GM20000 (cell line): ENCODE measurements at regions not wholly inside any gene's neighbourhood (a gene's known extent, or its start where the extent isn't known, plus 50 kb on each side); places are given as distances from the start of the nearest gene placed in this dataset.

ENCODE experiments used
- DNase-seq: peaks from one replicate; pipeline ENCODE4 v3.0.0; 2012; ENCODE audit warnings: low spot score
- CTCF ChIP-seq: IDR thresholded peaks from 2 replicates; pipeline ENCODE4 v1.5.1; 2012; ENCODE audit warnings: mild to moderate bottlenecking, control low read depth; ENCODE audit errors: extremely low read depth, missing control alignments

DNA sequence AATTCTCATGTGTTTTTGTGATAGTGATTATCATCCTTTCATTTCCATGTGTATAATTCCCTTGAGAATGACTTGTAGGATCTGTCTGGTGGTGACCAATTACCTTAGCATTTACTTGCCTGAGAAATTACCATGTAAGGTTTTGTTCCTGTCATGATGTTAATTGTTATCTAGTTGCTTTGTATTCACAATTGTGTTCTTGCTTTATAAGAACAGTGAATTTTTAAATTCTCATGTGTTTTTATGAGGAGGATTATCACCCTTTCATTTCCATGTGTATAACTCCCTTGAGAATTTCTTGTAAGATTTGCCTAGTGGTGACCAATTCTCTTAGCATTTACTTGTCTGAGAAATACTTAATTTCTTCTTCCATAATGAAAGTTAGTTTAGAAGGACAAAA lies 758.2 kb upstream of the NDST4 start:
- DNase-seq: no peak
- no peak for TF ChIP-seq CTCF

- TF ChIP-seq CTCF: no peak
- DNase-seq: no peak
Measured at GRCh38 chr4:115866364-115866896, 753.0 kb upstream of the NDST4 start.

DNA sequence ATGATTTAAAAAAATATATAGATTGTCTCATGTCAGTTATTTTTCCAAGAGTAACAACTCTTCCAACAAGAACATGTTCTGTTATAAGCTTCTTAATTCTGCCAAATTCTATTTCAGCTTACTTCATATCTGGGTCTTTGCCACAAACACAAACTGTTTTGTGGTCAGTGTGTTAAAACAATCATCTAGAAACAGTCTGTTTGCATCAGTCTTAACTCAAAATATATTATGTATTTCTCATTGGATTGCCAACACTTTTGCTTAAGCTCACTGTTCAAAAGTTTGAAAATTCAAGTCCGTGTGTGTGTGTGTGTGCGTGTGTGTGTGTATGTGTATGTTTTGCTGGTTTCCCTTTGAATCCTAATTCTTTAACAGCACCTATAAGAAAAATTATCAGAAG lies 752.3 kb upstream of the NDST4 start:
- no peak for DNase-seq
- TF ChIP-seq CTCF: no peak

- DNase-seq: no peak
- TF ChIP-seq CTCF: no peak
Measured at GRCh38 chr4:115852767-115853091, 739.3 kb upstream of the NDST4 start.

- peak; percentile 72 for TF ChIP-seq CTCF
- DNase-seq: peak; percentile 51
Measured at GRCh38 chr4:115851918-115852766, 738.7 kb upstream of the NDST4 start.

DNA sequence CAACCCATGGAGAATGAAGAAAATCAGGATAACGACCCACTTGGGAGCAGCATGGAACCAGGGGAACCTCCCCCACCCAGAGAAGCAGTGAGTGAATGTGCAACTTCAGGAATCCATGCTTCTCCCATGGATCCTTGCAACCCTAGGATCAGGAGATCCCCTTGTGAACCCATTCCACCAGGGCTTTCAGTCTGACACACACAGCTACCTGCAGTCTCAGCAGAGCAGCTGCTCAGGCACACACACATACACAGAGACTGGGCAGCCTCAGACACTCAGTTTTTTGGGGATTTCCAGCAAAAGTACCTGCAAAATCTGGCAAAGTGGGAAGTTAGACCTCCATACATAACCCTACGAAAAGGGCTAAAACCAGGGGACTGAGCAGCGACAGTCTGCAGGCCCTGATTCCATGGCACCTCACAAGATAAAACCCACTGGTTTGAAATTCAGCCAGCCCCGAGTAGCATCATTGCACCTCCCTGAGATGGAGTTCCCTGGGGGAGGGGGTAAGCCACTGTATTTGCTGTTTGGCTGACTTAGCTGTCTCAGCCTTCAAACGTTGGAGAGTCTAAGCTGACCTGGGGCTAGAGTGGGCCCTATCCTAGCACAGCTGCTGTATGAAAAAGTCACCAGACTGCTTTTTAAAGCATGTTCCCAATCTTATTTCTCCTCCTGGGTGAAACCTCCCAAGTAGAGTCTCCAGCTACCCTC lies 737.5 kb upstream of the NDST4 start:
- peak; percentile 4 for DNase-seq
- no peak for TF ChIP-seq CTCF

DNA sequence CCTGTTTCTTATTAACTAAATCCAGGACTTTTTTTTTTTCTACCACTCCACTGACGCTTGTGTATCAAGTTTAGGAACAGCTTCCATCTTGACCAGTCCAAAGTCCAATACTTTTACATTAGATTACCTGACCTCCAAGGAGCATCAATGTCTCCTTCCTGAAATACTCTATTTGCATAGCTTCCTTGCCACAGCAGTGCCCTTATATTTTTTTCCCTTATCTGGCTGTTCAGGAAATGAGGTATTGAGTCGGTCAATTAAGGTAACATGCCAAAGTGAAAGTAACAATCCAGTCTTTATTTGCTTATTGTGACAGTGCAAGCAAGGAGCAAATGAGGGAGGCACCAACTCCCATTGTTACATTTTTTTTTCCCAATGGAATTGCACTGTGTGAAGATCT lies 730.8 kb upstream of the NDST4 start:
- no peak for TF ChIP-seq CTCF
- no peak for DNase-seq
